Daoy (cell line): ENCODE measurements at regions not wholly inside any gene's neighbourhood (a gene's known extent, or its start where the extent isn't known, plus 50 kb on each side); places are given as distances from the start of the nearest gene placed in this dataset.

Experiments used
- DNase-seq: peaks from one replicate; pipeline ENCODE4 v3.0.0-alpha.2; 2015; ENCODE audit warnings: low read depth

GRCh38 chr11:45473341-45473895 lies 187.3 kb upstream of the SYT13 start:
- no peak for DNase-seq

GRCh38 chr11:45472716-45473317 lies 186.7 kb upstream of the SYT13 start:
- DNase-seq, result no peak

- DNase-seq, result no peak
Measured at GRCh38 chr11:45471266-45471665, 185.1 kb upstream of the SYT13 start.

- no peak for DNase-seq
Measured at GRCh38 chr11:45470794-45471167, 184.6 kb upstream of the SYT13 start.

- peak; percentile 79 for DNase-seq
Measured at GRCh38 chr11:45470151-45470793, 184.1 kb upstream of the SYT13 start.

- peak; percentile 50 for DNase-seq
Measured at GRCh38 chr11:45468267-45468856, 182.2 kb upstream of the SYT13 start.

GRCh38 chr11:45463541-45463940 lies 177.4 kb upstream of the SYT13 start:
- DNase-seq, result no peak

- no peak for DNase-seq
Measured at GRCh38 chr11:45461514-45461913, 175.4 kb upstream of the SYT13 start.

GRCh38 chr11:45459491-45459890 lies 173.3 kb upstream of the SYT13 start:
- no peak for DNase-seq

GRCh38 chr11:45458269-45458668 lies 172.1 kb upstream of the SYT13 start:
- no peak for DNase-seq

- DNase-seq, result peak; percentile 77
Measured at GRCh38 chr11:45457649-45458048, 171.5 kb upstream of the SYT13 start.

GRCh38 chr11:45456686-45457085 lies 170.5 kb upstream of the SYT13 start:
- no peak for DNase-seq

- no peak for DNase-seq
Measured at GRCh38 chr11:45455536-45455935, 169.4 kb upstream of the SYT13 start.

GRCh38 chr11:45454917-45455401 lies 168.8 kb upstream of the SYT13 start:
- no peak for DNase-seq

- no peak for DNase-seq
Measured at GRCh38 chr11:45453721-45454120, 167.6 kb upstream of the SYT13 start.

GRCh38 chr11:45451766-45452440 lies 165.8 kb upstream of the SYT13 start:
- peak; percentile 27 for DNase-seq

- peak; percentile 13 for DNase-seq
Measured at GRCh38 chr11:45450189-45450588, 164.0 kb upstream of the SYT13 start.

- DNase-seq, result no peak
Measured at GRCh38 chr11:45449036-45449601, 163.0 kb upstream of the SYT13 start.

- no peak for DNase-seq
Measured at GRCh38 chr11:45448561-45448960, 162.4 kb upstream of the SYT13 start.

GRCh38 chr11:45446998-45447397 lies 160.9 kb upstream of the SYT13 start:
- DNase-seq, result no peak

GRCh38 chr11:45446434-45446833 lies 160.3 kb upstream of the SYT13 start:
- no peak for DNase-seq

- DNase-seq, result peak; percentile 60
Measured at GRCh38 chr11:45444796-45445195, 158.7 kb upstream of the SYT13 start.
